ENCODE measurements at regions not wholly inside any gene's neighbourhood (a gene's known extent, or its start where the extent isn't known, plus 50 kb on each side); places are given as distances from the start of the nearest gene placed in this dataset.
A peak's percentile ranks its signal among the peaks of the same experiment; 100 is the strongest.
"Not testable (repeated sequence)": the region's sequence is repeated elsewhere in the genome, so short reads cannot be mapped to it uniquely, and the experiment has no call there.

DNA sequence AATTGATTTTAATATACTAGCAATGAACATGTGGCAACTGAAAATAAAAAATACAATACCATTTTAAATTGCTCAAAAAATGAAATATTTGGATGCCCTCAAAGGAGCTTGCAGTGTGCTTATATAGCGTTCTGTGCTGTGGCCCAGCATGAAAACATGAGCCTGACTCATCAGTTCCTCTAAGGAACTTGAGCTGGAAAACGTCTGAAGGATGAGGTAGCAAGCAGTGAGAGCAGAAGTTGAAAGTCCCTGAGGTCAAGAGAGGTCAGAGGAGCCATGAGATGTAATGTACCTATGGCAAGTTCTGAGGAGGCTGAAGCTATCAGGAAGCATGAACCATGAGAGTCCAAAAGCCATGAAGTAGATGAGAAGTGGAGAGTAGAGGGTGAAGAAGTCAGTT, 59.7 kb downstream of the HMGB3 start:
- no peak for DNase-seq (ENCODE audit: low read depth)
- H3K4me3 ChIP-seq (ENCODE audit: low read depth, low read length) = no peak overlapping the region
- TF ChIP-seq, protein P1, sequence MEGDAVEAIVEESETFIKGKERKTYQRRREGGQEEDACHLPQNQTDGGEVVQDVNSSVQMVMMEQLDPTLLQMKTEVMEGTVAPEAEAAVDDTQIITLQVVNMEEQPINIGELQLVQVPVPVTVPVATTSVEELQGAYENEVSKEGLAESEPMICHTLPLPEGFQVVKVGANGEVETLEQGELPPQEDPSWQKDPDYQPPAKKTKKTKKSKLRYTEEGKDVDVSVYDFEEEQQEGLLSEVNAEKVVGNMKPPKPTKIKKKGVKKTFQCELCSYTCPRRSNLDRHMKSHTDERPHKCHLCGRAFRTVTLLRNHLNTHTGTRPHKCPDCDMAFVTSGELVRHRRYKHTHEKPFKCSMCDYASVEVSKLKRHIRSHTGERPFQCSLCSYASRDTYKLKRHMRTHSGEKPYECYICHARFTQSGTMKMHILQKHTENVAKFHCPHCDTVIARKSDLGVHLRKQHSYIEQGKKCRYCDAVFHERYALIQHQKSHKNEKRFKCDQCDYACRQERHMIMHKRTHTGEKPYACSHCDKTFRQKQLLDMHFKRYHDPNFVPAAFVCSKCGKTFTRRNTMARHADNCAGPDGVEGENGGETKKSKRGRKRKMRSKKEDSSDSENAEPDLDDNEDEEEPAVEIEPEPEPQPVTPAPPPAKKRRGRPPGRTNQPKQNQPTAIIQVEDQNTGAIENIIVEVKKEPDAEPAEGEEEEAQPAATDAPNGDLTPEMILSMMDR (IDR thresholded peaks at IDR 0.05; ENCODE audit: low read depth, low read length, missing control alignments) = no peak

DNA sequence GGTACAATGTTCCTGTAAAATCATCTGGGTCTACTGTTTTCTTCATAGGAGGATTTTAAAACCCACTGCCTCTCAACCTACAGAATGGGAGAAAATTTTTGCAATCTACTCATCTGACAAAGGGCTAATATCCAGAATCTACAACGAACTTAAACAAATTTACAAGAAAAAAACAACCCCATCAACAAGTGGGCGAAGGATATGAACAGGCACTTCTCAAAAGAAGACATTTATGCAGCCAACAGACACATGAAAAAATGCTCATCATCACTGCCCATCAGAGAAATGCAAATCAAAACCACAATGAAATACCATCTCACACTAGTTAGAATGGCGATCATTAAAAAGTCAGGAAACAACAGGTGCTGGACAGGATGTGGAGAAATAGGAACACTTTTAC, 83.2 kb downstream of the HMGB3 start:
- not testable (repeated sequence) for H3K4me3 ChIP-seq (ENCODE audit: low read depth, low read length); DNase-seq (ENCODE audit: low read depth)

DNA sequence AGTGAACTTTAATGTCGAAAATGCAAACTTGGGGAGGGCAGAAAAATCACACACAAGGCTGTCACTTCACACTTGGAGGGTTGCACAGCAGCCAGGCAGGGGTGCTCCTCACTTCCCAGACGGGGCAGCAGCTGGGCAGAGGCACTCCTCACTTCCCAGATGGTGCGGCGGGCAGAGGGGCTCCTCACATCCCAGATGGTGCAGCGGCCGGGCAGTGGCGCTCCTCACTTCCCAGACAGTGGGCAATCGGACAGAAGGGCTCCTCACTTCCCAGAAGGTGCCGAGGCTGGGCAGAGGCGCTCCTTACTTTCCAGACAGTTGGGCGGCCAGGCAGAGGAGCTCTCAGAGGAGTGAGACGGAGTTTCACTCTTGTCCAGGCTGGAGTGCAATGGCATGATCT, 90.6 kb downstream of the HMGB3 start:
- TF ChIP-seq, protein P1 (IDR thresholded peaks at IDR 0.05; ENCODE audit: low read depth, low read length, missing control alignments) = no peak
- H3K4me3 ChIP-seq (ENCODE audit: low read depth, low read length) = no peak overlapping the region
- DNase-seq (ENCODE audit: low read depth) = no peak

DNA sequence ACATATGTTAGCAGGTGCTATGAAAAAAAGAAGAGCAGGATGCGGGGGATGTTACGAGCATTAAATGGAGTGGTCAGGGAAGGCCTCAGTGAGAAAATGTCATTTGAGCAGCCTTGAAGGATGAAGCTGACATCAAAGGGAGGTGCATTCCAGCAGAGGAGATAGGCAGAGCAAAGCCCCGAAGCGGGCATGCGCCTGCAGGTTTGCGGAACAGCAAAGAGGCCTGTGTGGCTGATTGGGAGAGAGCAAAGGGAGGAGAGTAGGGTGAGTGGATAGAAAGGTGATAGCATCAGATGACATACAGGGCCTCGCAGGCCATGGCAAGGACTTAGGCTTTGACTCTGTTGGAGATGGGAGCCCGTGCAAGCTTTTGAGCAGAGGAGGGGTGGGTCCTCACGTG, 95.4 kb upstream of the GPR50 start:
- TF ChIP-seq, protein P1 (IDR thresholded peaks at IDR 0.05; ENCODE audit: low read depth, low read length, missing control alignments) = no peak
- DNase-seq (ENCODE audit: low read depth) = no peak
- no peak overlapping the region for H3K4me3 ChIP-seq (ENCODE audit: low read depth, low read length)

DNA sequence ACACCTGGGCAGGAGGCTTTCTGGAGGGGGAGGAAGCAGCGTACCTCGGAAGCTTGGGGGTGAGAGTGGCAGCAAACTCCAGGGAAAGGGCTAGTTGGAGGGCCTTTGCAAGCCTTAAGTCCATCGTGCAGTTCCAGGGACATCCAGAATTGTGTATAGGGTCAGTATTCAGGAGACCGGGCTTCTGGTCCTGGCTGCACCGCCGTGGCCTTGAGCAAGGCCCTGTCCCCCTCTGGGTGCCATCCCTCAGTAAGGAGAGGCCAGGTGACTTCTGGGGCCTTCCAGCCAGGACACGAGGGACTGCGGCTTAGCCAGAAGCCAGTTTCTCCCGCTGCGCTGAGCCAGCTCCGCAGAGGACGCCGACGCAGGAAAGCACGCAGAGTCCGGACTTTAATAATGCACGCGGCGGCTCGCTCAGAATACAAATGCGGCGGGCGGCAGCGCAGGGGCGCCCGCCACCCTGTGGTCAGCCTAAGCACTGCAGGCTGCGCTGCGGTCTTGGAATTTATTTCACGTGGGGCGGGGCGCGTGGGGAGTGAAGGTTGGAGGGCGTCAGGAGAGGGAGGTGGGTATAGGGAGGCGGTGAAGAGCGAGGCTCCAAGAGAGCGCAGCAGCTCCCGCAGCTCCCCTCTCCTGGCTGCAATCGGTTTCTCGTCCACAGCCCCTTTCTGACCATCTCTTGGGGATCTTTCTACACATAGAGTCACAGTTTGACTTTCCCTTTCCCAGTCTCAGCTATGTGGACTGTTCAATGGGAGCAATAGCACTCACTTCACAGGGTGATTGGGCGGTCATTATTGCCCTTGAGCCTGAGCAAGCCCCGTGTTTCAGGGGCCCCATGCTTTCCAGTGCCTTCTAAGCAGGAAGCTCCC, 94.1 kb upstream of the GPR50 start:
- no peak for DNase-seq (ENCODE audit: low read depth)
- TF ChIP-seq, protein P1 (IDR thresholded peaks at IDR 0.05; ENCODE audit: low read depth, low read length, missing control alignments) = peak; percentile 79
- H3K4me3 ChIP-seq (ENCODE audit: low read depth, low read length) = no peak overlapping the region; the same call in 1 of the 2 replicates

DNA sequence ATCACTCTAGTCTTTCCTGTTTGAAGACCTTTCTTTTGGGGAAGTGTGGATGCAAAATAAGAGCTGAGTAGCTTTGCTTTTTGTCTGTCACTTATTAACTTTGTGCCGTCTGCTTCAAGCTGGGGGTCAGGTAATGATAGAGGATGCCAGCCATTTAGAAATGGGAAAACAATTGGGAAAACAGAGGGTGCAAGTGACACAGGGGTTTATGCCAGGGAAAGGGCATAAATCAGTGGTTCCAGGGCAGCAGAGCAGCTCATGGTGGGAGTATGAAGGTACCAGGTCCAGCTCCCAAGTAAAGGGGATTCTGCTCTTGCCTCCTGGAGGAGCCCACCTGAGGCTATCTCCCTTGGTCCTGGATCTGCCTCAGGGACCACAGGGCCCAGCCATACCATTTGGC, 91.9 kb upstream of the GPR50 start:
- no peak for DNase-seq (ENCODE audit: low read depth)
- TF ChIP-seq, protein P1 (IDR thresholded peaks at IDR 0.05; ENCODE audit: low read depth, low read length, missing control alignments) = no peak
- H3K4me3 ChIP-seq (ENCODE audit: low read depth, low read length) = no peak overlapping the region

DNA sequence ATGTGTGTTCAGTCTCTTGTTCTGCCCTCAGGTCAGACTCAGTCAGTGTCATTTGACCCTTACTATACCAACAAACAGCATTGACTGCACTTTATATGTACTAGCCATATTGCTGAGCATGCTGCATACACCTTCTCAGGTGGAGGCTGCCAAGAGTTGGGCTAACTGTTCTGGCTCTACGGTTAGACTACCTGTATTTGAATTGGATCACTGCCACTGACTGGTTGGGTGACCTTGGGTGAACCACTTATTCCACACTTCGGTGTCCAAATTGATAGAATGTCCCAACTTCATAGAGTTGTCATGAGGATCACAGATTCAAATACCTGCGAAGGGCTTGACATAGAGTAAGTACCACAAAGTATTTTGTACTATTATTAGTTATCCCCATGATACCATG, 91.2 kb upstream of the GPR50 start:
- no peak overlapping the region for H3K4me3 ChIP-seq (ENCODE audit: low read depth, low read length)
- no peak for DNase-seq (ENCODE audit: low read depth)
- TF ChIP-seq, protein P1 (IDR thresholded peaks at IDR 0.05; ENCODE audit: low read depth, low read length, missing control alignments) = no peak
